ENCODE measurements at regions not wholly inside any gene's neighbourhood (a gene's known extent, or its start where the extent isn't known, plus 50 kb on each side); places are given as distances from the start of the nearest gene placed in this dataset.

- no peak overlapping the region for H3K9ac ChIP-seq (ENCODE audit: low read depth, low read length, poor library complexity, severe bottlenecking)
- H4K20me1 ChIP-seq (ENCODE audit: insufficient read depth, low read length, poor library complexity, severe bottlenecking): no peaks in the 10 kb centered on the region
- no peak overlapping the region for H3K4me2 ChIP-seq (ENCODE audit: low read depth, low read length, poor library complexity, severe bottlenecking)
- no peaks in the 10 kb centered on the region for H3K4me1 ChIP-seq (ENCODE audit: insufficient read depth, low read length, poor library complexity, severe bottlenecking)
- H3K36me3 ChIP-seq (ENCODE audit: insufficient read depth, low read length): no peaks in the 10 kb centered on the region
- H3F3A ChIP-seq (ENCODE audit: low read depth): no peaks in the 10 kb centered on the region
- no peaks in the 10 kb centered on the region for H3K27me3 ChIP-seq (ENCODE audit: insufficient read depth, low read length, poor library complexity, severe bottlenecking)
- no peaks in the 10 kb centered on the region for H3K9me2 ChIP-seq (replicated peaks; ENCODE audit: low read depth, low read length)
- no peaks in the 10 kb centered on the region for H3K79me2 ChIP-seq (ENCODE audit: insufficient read depth, low read length)
- TF ChIP-seq CTCF (conservative IDR thresholded peaks at IDR 0.05; ENCODE audit: low read length) (no peak), EZH2phosphoT487 (IDR thresholded peaks at IDR 0.05; ENCODE audit: borderline replicate concordance) (no peak)
- no peaks in the 10 kb centered on the region; the same call in 1 of the 2 replicates for H3K9me3 ChIP-seq (ENCODE audit: insufficient read depth, low read depth, low read length)
- no peak overlapping the region for H2AFZ ChIP-seq (ENCODE audit: low read length)
- H3K4me3 ChIP-seq (ENCODE audit: low read length, poor library complexity, severe bottlenecking): no peak overlapping the region
These were observed 567.7 kb upstream of the ZWINT start for GRCh38 chr10:56928714-56929113.

GRCh38 chr10:56927701-56928100 is 566.6 kb upstream of the ZWINT start:
- Histone ChIP-seq H3K9ac (ENCODE audit: low read depth, low read length, poor library complexity, severe bottlenecking) (no peak overlapping the region), H3K9me2 (replicated peaks; ENCODE audit: low read depth, low read length) (no peaks in the 10 kb centered on the region), H3K27me3 (ENCODE audit: insufficient read depth, low read length, poor library complexity, severe bottlenecking) (no peaks in the 10 kb centered on the region), H3K36me3 (ENCODE audit: insufficient read depth, low read length) (no peaks in the 10 kb centered on the region), H3F3A (ENCODE audit: low read depth) (no peaks in the 10 kb centered on the region), H3K4me1 (ENCODE audit: insufficient read depth, low read length, poor library complexity, severe bottlenecking) (no peaks in the 10 kb centered on the region), H3K9me3 (ENCODE audit: insufficient read depth, low read depth, low read length) (no peaks in the 10 kb centered on the region; the same call in 1 of the 2 replicates), H3K79me2 (ENCODE audit: insufficient read depth, low read length) (no peaks in the 10 kb centered on the region), H2AFZ (ENCODE audit: low read length) (no peak overlapping the region), H3K4me3 (ENCODE audit: low read length, poor library complexity, severe bottlenecking) (no peak overlapping the region), H4K20me1 (ENCODE audit: insufficient read depth, low read length, poor library complexity, severe bottlenecking) (no peaks in the 10 kb centered on the region), H3K4me2 (ENCODE audit: low read depth, low read length, poor library complexity, severe bottlenecking) (no peak overlapping the region)
- TF ChIP-seq EZH2phosphoT487 (IDR thresholded peaks at IDR 0.05; ENCODE audit: borderline replicate concordance): no peak
- TF ChIP-seq CTCF (conservative IDR thresholded peaks at IDR 0.05; ENCODE audit: low read length): no peak

- no peaks in the 10 kb centered on the region for H3K36me3 ChIP-seq (ENCODE audit: insufficient read depth, low read length)
- H3K4me2 ChIP-seq (ENCODE audit: low read depth, low read length, poor library complexity, severe bottlenecking): no peak overlapping the region
- no peaks in the 10 kb centered on the region for H3K9me3 ChIP-seq (ENCODE audit: insufficient read depth, low read depth, low read length)
- H3K4me1 ChIP-seq (ENCODE audit: insufficient read depth, low read length, poor library complexity, severe bottlenecking): no peaks in the 10 kb centered on the region
- no peaks in the 10 kb centered on the region for H3F3A ChIP-seq (ENCODE audit: low read depth)
- no peak overlapping the region for H2AFZ ChIP-seq (ENCODE audit: low read length)
- H3K4me3 ChIP-seq (ENCODE audit: low read length, poor library complexity, severe bottlenecking): no peak overlapping the region
- no peaks in the 10 kb centered on the region for H3K27me3 ChIP-seq (ENCODE audit: insufficient read depth, low read length, poor library complexity, severe bottlenecking)
- H4K20me1 ChIP-seq (ENCODE audit: insufficient read depth, low read length, poor library complexity, severe bottlenecking): no peaks in the 10 kb centered on the region
- H3K9me2 ChIP-seq (replicated peaks; ENCODE audit: low read depth, low read length): no peaks in the 10 kb centered on the region
- no peaks in the 10 kb centered on the region for H3K79me2 ChIP-seq (ENCODE audit: insufficient read depth, low read length)
- H3K9ac ChIP-seq (ENCODE audit: low read depth, low read length, poor library complexity, severe bottlenecking): no peak overlapping the region
- TF ChIP-seq CTCF (conservative IDR thresholded peaks at IDR 0.05; ENCODE audit: low read length) (no peak), EZH2phosphoT487 (IDR thresholded peaks at IDR 0.05; ENCODE audit: borderline replicate concordance) (no peak)
These were observed 559.7 kb upstream of the ZWINT start for GRCh38 chr10:56920601-56921261.
